ENCODE measurements at regions not wholly inside any gene's neighbourhood (a gene's known extent, or its start where the extent isn't known, plus 50 kb on each side); places are given as distances from the start of the nearest gene placed in this dataset.

DNA sequence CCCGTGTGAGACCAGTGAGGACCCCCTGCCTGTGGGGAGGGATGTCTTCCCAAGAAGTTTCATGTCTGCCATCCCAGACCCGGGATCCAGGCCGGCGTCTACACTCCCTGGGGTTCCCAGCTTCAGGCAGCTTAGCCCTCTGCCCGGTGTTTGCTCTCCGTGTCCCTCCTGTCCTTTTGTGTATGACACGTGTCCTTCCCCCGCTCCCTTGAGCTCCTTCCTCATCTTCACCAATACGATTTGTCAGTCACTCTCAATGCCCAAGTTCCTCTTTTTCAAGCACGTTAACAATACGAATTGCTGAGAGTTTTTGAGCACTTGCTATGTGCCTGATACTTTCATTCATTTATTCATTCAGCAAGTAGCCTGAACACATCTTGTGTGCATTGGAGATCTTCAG is 115.6 kb upstream of the PTPN1 start:
- peaks cover 50 to 78% of the 10 kb centered on the region in 2 donors for H3K4me1 ChIP-seq (ENCODE audit: control insufficient read depth in 1 of 2, low read depth in 2 of 2)
- no peak for DNase-seq (ENCODE audit: low spot score)
- TF ChIP-seq, protein P1, sequence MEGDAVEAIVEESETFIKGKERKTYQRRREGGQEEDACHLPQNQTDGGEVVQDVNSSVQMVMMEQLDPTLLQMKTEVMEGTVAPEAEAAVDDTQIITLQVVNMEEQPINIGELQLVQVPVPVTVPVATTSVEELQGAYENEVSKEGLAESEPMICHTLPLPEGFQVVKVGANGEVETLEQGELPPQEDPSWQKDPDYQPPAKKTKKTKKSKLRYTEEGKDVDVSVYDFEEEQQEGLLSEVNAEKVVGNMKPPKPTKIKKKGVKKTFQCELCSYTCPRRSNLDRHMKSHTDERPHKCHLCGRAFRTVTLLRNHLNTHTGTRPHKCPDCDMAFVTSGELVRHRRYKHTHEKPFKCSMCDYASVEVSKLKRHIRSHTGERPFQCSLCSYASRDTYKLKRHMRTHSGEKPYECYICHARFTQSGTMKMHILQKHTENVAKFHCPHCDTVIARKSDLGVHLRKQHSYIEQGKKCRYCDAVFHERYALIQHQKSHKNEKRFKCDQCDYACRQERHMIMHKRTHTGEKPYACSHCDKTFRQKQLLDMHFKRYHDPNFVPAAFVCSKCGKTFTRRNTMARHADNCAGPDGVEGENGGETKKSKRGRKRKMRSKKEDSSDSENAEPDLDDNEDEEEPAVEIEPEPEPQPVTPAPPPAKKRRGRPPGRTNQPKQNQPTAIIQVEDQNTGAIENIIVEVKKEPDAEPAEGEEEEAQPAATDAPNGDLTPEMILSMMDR (IDR thresholded peaks at IDR 0.05) = no peak
- H3K4me3 ChIP-seq = no peak overlapping the region
- H3K36me3 ChIP-seq = no peaks in the 10 kb centered on the region
- no peaks in the 10 kb centered on the region for H3K9me3 ChIP-seq
- H3K27me3 ChIP-seq (replicated peaks; ENCODE audit: insufficient read depth) = no peaks in the 10 kb centered on the region
- ATAC-seq (ENCODE audit: insufficient number of reproducible peaks, low FRiP score, low read depth) = no peak
- H3K27ac ChIP-seq = peak overlapping the region; percentile 87 to 95

DNA sequence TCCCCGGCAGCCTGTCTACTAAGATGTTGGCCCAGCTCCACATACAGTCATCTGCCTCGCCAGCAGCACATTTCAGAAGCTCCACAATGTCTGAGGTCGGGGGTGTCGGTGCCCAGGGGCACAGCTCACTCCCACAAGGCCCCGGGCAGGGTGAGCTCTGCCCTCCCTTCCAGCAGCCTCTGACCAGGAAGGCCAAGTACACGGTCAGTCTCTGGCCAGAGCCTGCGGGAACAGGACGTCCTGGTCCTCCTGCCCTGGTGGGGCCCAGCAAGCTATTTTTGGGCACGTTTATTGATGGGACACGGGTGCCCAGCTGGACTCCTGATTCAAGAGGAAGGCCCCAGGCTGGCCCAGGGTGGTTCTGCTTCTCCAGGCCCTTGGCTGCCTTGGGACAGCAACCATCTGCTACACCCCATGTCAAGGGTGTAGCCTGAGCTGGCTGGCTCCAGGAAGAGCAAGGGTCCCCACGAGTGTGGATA is 114.9 kb upstream of the PTPN1 start:
- H3K27ac ChIP-seq = peak overlapping the region; percentile 87 to 95
- peak; percentile 59 for ATAC-seq (ENCODE audit: insufficient number of reproducible peaks, low FRiP score, low read depth)
- no peaks in the 10 kb centered on the region for H3K36me3 ChIP-seq
- peaks cover 49 to 78% of the 10 kb centered on the region in 2 donors for H3K4me1 ChIP-seq (ENCODE audit: control insufficient read depth in 1 of 2, low read depth in 2 of 2)
- no peaks in the 10 kb centered on the region for H3K9me3 ChIP-seq
- no peaks in the 10 kb centered on the region for H3K27me3 ChIP-seq (replicated peaks; ENCODE audit: insufficient read depth)
- peak; percentile 78 for DNase-seq (ENCODE audit: low spot score)
- H3K4me3 ChIP-seq = no peak overlapping the region
- TF ChIP-seq, protein P1 (IDR thresholded peaks at IDR 0.05) = no peak

DNA sequence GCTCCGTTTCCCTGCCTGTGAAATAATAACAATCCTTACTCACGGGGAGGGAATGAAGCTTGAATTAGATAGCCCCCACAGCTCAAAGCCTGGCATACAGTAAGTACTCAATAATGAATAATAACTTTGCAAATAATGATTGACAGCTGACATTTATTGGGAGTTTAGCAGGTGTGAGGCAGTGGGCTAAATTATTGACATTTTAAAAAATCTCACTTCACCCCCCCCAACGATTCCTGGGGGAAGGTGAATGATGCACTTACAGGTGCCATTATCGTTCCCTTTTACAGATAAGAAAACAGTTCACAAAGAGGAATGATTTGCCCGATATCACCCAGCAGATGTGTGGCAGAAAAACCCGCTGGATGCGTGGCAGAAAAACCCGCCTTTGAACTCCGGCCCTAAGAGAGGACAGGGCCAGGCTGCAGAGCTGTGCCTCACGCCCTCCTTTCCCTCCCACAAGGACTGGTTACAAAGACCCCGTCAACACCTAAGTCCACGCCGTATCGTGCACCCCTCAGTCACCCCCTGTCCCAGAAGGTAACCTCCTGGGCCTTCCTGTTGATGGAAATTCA is 114.2 kb upstream of the PTPN1 start:
- DNase-seq (ENCODE audit: low spot score) (no peak), ATAC-seq (ENCODE audit: insufficient number of reproducible peaks, low FRiP score, low read depth) (no peak)
- H3K4me1 ChIP-seq (ENCODE audit: control insufficient read depth in 1 of 2, low read depth in 2 of 2) = peaks cover 47 to 78% of the 10 kb centered on the region in 2 donors
- H3K9me3 ChIP-seq = no peaks in the 10 kb centered on the region
- H3K4me3 ChIP-seq = no peak overlapping the region
- peak overlapping the region; percentile 87 to 95 for H3K27ac ChIP-seq
- H3K27me3 ChIP-seq (replicated peaks; ENCODE audit: insufficient read depth) = no peaks in the 10 kb centered on the region
- TF ChIP-seq, protein P1 (IDR thresholded peaks at IDR 0.05) = no peak
- H3K36me3 ChIP-seq = no peaks in the 10 kb centered on the region

DNA sequence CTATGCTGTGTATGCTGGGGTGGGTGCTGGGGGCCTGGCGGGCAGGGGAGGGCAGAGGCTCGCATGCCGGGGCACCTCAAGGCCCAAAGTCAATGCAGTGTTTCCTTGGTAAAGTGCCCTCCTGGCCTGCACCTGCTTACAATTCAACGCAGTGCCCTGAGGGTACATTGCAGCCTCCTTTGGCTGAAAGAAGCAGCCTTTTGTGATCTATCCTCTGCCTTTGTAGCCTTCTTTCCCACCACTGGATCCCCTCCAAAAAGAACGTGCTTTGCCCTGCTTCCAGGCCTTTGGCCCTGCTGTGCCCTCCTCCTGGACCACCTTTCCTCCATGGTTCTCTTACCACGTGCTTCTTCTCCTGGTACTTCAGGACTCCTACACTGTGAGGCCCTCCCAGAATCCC is 113.6 kb upstream of the PTPN1 start:
- no peaks in the 10 kb centered on the region for H3K9me3 ChIP-seq
- no peak for ATAC-seq (ENCODE audit: insufficient number of reproducible peaks, low FRiP score, low read depth)
- peaks cover 47 to 73% of the 10 kb centered on the region in 2 donors for H3K4me1 ChIP-seq (ENCODE audit: control insufficient read depth in 1 of 2, low read depth in 2 of 2)
- TF ChIP-seq, protein P1 (IDR thresholded peaks at IDR 0.05) = no peak
- no peaks in the 10 kb centered on the region for H3K36me3 ChIP-seq
- peak overlapping the region; percentile 87 to 95 for H3K27ac ChIP-seq
- H3K4me3 ChIP-seq = no peak overlapping the region
- no peaks in the 10 kb centered on the region for H3K27me3 ChIP-seq (replicated peaks; ENCODE audit: insufficient read depth)
- DNase-seq (ENCODE audit: low spot score) = no peak

DNA sequence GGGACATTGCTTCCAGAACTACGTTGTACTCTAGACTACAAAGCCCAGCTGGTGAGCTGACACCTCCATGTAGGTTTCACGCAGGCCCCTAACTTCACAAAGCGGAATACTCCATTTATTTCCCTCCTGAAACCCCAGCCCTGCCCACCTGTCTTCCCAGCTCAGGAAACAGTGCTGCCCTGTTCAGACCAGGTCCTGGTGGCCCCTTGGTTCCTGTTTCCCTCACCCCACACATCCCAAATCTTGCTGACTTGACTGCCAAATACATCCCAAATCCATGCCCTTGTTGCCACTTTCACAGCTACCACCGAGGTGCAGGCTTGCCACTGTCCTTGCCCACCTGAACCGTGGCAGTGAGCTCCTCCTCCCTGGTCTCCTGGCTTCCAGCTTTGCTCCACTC is 113.1 kb upstream of the PTPN1 start:
- no peaks in the 10 kb centered on the region for H3K36me3 ChIP-seq
- ATAC-seq (ENCODE audit: insufficient number of reproducible peaks, low FRiP score, low read depth) (no peak), DNase-seq (ENCODE audit: low spot score) (no peak)
- H3K4me1 ChIP-seq (ENCODE audit: control insufficient read depth in 1 of 2, low read depth in 2 of 2) = peaks cover 47 to 73% of the 10 kb centered on the region in 2 donors
- TF ChIP-seq, protein P1 (IDR thresholded peaks at IDR 0.05) = no peak
- H3K9me3 ChIP-seq = no peaks in the 10 kb centered on the region
- no peak overlapping the region for H3K4me3 ChIP-seq
- H3K27ac ChIP-seq = peak overlapping the region; percentile 87 to 95
- no peaks in the 10 kb centered on the region for H3K27me3 ChIP-seq (replicated peaks; ENCODE audit: insufficient read depth)
